HG02884 (cell line): ENCODE measurements at regions not wholly inside any gene's neighbourhood (a gene's known extent, or its start where the extent isn't known, plus 50 kb on each side); places are given as distances from the start of the nearest gene placed in this dataset.
"Not testable (repeated sequence)": the region's sequence is repeated elsewhere in the genome, so short reads cannot be mapped to it uniquely, and the experiment has no call there.

Experiments
- ATAC-seq: cut with Tn5 transposase; IDR thresholded peaks from one replicate; pipeline ENCODE4 v1.9.1; 2021; ENCODE audit warnings: mild to moderate bottlenecking, moderate library complexity; ENCODE audit not compliant: unreplicated experiment

DNA sequence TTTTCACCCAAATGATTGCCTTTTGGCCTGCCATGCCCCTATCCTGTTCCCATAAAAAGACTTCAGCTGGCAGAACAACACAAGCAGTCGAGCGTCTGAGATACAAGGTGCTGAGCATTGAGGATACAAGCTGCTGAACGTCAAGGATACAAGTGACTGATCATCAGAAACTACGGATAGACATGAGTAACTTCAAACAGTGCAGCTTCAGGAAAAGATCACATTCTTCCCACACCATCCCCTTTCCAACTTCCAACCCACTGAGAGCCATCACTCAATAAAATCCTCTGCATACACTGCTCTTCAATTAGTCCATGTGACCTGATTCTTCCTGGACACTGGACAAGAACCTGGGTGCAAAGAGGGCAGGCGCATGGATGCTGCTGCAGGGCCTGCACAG, 1198.9 kb downstream of the ROBO2 start:
- no peak for ATAC-seq

DNA sequence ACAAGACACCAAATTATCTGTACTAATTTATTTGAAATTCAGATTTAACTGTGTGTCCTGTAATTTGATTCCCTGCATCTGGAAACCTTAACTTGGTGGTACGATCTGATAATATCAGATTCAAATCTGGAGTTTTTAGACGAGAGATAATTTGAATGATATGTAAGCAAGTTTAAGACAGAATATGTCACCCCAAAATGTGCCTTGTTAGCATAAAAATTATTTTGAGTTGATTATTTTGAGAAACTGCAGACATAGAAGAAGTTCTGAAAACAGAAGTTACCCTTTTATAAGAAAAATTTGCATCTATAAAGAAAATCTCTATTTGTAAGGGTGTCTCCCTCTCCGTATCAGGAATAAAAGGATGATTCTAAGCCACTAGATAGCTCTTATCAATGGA, 1202.8 kb downstream of the ROBO2 start:
- no peak for ATAC-seq

DNA sequence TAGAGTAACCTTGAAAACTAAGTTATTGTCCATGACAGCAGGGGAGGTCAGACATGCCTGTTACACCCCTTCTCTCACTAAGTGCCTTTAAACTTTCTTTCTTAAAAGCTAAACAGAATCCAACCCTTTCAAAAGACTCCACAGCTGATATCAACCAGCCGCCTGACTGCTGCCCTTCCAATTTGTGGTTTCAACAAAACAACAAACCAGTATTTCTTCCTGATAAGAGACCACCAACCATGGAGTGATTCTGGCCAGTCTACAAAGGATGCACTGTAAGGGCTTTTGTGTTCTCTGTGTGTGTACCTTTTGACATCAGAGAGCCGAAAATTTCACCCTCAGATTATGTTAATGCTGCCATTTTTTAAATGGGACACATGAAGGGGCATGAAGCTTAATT, 1204.2 kb downstream of the ROBO2 start:
- ATAC-seq, result no peak

DNA sequence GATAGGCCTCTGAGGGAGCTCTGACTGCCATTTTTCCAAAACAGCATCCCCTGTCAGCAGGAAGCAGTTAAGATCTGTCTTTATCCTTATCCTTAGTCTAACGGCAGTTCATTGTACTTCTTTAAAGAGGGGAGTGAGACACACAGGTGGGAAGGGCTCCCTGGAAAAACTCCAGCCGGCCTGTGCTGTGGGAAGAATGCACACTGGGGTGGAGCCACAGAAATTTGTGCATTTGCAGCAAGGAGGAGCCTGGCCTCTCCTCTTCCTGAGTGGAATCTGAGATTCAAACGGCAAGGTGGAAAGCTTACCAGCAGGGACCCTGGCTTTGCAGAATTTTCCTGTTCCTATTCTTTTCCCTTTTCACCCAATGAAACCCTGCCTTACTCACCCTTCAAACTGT, 1209.4 kb downstream of the ROBO2 start:
- no peak for ATAC-seq

DNA sequence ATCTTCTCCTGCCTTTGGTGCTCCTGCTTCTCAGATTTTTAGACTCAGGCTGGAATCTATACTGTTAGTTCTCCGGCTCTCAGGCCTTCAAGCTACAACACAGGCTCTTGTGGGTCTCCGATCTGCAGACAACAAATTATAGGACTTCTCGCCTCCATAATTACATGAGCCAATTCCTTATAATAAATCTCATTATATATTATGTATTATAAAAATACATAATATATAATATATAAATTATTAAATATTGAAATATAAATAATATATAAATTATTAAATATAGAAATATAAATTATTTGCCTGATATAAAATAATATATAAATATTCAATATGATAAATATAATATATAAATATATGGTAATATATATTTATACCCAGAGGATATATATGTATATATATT, 1214.0 kb downstream of the ROBO2 start:
- no peak for ATAC-seq

DNA sequence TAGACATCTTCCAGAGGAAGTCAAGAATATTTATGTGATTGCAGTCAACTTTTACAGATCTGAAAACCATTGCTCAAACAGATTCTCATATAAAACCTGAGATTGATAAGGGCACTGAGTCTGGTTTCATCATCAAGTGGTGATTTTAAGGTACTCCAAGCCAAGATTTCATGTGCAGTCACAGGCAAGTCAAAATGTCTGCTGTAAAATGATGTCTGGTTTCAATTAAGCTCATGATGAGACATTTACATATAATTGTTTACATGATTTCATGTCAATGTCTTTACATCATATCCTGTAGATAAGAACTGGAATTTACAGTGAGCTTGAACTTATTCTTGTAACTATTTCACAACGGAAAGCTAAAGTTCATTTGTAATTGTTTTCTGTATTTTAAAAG, 1215.5 kb downstream of the ROBO2 start:
- ATAC-seq, result no peak

DNA sequence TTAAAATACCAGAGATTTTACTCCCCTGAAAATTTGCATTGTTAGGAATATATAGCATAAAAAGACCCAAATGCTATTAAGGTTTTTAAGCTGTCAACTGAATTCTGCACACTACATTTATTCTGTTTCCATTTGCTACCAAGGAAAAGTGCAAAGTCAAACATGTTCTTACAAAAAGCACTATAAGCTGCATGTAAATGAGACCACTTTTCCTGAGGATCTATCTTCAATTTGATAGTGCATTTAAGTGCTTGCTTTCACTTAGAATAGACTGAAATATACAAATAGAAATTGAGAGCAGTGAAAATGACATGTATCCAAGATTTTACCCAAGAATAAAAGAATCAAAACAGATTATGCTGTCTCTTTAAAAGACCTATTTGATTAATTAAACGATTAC, 1216.2 kb downstream of the ROBO2 start:
- ATAC-seq, result no peak

DNA sequence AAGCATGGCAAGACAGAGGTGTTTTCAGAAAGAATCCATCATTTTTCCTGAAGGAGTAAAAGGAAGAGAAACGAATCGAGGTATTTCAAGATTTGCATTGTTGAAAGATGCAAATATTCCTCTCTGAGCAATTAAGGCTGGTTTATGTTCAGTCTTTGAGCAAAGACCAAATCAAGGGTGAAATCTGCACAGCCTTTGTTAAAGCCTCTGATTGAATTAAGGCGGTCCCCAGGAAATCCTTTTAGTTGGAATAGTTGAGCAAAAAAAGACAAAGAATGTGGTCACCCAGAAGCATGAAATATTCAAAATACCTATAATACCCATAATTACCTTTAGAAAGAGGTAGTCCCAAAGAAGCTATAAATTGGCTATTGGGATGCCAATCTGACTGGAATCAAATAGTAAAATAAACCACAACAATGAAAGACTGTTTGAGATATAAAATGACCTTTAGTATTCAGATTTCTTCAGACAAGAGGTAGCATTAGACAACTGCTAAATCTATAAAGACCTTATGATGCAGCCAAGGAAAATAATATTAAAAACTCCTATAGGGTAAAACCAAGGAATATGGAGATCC, 1218.1 kb downstream of the ROBO2 start:
- ATAC-seq, result no peak

DNA sequence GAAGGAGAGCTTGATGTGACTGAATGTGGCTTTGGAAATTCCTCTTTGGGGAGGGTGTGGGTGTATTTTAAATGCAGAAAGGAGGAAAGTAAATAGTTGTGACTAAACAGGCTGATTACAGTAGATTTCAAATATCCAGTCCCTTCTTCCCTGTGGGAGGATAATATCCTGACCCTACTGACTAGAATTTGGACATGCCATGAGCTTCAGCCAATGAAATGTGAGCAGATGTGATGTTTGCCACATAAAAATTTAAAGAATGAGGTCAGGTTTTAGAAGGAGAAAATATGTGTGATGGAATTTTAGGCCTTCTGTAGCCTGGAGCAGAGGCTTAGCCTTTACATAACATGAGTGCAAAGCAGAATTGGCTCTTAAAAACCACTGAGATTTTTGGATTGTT, 1218.9 kb downstream of the ROBO2 start:
- no peak for ATAC-seq

DNA sequence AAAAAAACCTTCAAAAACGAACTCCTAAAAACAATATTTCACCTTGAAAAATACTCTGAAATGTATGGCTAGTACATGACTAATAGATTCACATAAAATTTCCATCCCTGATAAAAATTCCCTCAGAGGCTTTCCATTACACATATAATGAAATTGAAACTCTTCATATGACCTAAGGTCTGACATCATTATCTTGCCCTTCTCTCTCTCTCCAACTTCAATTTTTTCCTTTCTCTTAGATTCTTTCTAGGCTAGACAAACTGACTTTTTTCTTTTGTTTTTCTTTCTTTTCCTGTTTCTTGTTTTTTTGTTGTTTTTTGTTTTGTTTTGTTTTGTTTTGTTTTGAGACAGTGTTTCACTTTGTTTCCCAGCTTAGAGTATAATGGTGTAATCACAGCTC, 1220.5 kb downstream of the ROBO2 start:
- no peak for ATAC-seq

DNA sequence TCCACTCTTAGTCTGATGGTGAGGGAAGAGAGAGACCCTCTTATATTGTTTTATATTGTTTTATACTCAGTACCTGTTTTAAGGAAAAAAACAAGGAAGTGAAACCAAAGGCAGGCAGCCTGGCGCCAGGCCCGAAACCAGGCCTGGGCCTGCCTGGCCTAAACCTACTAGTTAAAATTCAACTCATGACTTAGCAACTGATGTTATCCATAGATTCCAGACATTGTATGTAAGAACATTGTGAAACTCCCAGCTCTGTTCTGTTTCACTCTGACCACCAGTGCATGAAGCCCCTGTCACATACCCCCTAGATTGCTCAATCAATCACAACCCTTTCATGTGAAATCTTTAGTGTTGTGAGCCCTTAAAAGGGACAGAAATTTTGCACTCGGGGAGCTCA, 1226.7 kb downstream of the ROBO2 start:
- not testable (repeated sequence) for ATAC-seq

DNA sequence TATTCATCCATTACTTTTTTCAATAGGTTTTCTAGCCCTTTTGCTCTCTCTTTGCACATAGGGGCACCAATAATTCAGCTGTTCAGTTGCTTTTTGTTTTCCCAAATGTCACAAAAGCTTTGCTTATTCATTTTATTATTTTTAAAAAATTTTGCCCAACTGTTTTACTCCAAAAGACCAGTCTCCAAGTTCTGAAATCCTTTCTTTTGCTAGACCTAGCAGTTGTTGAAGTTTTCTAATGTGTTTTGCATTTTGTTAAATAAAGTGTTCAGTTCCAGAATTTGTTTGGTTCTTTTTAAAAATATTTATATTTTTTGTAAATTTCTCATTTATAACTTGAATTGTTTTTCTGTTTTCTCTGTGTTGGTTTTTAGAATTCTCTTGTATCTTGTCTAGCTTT, 1227.3 kb downstream of the ROBO2 start:
- ATAC-seq, result no peak

DNA sequence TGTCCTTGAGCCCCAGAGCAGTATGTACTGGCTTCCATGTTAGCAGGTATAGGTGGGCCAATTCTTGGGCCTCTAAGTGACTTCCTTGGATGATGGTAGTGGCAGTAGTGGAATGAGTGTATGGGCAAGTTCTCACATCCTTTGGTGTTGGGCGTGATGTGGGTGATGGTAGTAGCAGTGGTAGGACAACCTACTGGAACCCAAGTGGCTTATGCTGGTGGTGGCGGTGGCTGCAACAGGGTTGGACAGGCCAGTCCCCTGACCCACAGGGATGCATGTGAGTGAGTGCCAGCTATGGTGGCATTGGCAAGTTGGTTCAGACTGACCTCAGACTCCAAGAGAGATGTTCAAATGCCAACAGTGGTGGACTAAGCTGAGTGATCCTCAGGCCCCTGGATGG, 1228.2 kb downstream of the ROBO2 start:
- no peak for ATAC-seq

DNA sequence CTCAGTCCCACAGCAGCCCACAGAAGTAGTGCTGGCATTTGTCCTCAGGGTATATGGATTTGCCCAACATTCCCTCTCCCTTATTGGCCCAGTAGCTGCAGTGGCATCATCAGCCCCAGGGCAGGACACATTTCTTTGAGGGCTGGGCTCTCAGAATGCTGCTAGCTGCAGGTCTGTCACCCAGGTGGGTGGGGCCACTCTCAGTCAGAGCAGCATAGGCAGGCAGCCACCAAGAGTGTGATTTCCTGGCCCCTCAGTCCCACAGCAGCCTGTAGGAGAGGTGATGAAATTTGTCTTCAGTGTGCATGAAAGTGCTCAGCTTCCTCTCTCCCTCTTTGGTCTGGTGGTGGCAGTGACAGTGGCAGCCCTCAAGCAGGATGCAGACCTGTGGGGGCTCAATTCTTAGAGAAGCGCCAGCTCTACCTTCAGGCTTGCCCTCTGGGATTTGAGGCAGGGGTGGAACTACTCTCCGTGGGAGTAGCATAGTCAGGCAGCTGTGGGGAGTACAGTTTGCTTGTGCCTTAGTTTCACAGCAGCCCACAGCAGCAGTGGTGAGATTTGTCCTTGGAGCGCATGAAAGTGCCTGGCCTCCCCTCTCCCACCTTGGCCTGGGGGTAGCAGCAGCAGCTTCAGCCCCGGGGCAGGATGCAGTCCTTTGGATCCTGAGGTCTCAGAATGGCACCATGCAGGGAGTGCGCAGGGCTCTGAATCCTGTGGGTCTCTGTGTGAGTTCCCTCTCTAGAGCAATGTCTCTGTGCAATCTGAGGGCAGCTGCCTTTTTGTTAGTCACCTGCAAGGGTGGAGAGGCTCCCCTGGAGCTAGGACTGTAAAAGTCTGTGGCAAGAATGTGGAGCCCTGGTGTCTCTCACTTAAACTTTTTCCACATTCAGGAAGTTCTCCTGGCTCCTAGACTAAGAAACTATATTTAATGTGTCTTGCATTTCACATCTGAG, 1229.1 kb downstream of the ROBO2 start:
- ATAC-seq, result no peak

DNA sequence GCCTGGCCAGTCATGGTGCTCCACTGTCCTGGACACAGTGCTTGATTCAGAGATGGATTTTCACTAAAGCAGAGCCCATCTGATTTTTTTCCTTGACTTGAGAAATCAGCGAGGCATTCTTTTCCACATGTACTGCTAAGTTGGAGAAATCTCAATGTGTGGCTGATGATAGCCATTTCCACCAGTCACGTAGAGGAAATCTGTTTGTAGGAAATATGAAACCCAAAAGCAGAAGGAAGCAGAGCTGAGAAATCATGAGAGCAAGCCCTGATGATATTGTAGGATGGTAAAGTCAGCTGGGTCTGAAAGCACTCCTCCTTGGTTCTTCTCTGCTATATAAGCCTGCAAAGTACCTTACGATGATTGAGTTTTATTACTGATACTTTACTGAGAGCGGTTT, 1233.4 kb downstream of the ROBO2 start:
- no peak for ATAC-seq

DNA sequence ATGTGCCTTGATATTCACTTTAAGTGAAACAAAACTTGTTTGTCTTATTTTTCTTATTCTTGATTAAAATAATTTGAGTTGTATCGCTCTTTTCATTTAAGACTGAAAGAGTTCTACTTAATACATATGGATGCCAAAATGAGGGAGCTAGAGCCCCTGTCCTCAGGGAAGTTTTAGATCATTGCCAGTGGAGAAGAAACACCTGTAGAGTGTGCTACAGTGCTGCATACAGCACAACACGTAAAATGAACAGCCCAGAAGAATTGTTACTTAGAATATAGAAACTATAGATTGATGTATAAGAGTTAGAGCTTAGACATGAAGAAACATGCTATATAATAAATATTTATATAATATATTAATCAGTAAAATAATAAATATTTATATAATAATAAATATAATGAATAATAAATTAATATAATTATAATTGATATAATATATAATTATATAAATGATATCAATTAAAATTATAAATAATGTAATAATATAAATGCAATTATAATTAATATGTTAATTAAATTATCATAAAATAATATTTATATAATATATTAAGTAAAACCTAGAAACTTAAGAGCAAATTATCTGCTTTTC, 1234.7 kb downstream of the ROBO2 start:
- no peak for ATAC-seq

DNA sequence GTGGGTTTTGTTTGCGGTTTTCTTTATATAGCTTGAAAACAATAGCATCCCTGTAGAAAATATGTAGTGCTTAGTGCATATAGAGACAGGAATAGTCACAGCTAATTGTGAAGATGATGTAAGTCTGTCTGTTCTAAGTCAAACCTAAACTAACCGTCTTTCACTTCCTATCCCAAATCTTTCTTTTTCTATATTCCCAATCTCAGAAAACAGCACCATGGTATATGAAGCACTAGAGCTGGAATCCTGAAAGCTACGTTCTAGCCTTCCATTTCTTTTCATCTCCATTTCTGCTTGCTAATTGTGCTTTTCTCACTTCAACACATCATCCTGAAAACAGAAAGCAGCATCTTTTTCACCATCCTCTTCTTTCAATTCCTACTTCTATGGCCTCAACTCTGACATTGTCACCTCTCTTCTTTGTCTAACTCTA, 1235.5 kb downstream of the ROBO2 start:
- ATAC-seq, result no peak

DNA sequence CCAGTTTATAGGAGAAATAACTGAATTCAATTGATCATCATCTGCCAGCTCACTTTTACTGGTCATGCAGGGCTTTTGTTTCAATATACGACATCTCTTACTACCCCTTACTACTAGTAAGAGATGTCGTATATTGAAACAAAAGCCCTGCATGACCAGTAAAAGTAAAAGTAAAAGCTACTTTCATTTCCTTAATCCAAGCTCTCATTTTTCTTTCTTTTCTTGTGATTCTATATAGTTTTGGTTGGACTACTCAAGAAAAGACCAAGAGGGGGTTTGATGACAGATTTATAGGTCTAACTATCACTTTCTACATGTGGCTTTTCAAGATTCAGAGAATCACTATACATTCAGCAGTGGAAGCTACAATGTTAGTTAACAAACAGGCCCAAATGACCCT, 1237.3 kb downstream of the ROBO2 start:
- no peak for ATAC-seq

DNA sequence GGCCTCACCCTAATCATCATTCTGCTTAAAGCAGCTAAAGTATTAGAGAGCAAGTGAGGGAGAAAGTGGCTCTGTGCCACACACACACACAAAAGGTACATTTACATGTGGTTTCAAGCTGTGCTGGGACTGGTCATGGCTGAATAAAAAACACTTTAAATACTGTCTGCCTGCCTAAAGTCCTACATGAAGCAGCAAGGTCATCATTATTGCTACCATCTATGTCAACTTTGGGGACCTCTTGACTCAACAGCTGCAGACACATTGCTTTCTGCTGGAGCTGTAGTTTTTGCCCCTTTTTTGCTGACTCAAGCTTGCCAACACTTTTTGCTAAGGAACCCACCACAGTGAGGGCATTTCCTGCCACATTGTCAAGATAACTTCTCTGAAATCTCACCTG, 1237.9 kb downstream of the ROBO2 start:
- ATAC-seq, result no peak

DNA sequence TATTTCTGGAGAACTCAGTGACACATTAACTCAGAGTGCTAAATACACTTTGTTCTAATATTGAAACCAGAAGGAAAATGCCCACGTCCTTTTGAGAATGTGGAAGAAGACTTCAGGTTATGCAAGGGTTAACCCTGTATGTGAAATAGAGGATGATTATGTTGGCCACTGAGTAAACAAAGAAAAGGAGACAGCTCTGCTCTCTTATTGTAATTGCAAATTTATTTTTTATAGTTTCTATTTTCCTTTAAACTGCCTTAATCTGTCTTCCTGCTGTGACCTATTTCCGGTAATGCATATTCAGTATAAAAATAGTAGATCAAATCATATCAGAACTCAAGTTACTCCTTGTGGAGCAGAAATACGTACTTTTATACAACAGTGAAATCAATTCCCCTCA, 1239.2 kb downstream of the ROBO2 start:
- ATAC-seq, result no peak

DNA sequence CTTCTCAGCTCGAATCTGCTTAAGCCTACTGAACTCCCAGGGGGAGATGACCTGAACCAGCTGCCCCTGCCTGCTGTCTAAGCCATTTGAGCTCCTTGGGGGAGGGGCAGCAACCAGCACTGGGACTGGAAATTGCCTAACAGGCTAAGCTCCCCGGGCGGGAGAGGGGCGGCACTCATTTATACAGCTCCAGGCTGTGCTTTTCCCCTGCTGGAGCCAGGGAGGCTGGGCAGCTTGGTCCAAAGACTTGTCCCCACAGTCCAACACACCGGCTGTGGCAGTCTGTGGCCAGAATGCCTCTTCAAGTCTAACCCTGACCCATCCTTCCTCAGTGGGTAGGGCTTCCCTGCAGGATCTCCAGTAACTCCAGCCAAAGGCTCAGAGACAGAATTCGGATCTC, 1241.5 kb downstream of the ROBO2 start:
- ATAC-seq, result no peak

DNA sequence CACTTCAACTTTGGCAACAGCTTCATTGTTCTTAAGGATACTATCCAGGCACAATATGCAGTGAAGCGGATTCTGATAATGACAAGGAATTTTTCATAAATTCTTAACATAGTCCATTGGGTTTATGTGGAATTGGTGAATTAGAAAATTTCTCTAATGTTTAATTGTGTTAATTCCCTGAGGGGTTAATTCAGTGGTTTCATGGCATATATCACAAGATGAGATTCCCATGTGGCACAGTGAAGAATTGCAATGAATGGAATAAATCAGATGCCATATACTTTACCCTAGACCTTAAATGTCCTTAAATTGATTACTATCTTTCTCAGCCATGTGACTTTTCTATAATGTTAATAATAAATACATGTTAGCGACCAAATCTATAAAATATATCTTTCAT, 1244.1 kb downstream of the ROBO2 start:
- ATAC-seq, result no peak
